ENCODE measurements at regions not wholly inside any gene's neighbourhood (a gene's known extent, or its start where the extent isn't known, plus 50 kb on each side); places are given as distances from the start of the nearest gene placed in this dataset.

DNA sequence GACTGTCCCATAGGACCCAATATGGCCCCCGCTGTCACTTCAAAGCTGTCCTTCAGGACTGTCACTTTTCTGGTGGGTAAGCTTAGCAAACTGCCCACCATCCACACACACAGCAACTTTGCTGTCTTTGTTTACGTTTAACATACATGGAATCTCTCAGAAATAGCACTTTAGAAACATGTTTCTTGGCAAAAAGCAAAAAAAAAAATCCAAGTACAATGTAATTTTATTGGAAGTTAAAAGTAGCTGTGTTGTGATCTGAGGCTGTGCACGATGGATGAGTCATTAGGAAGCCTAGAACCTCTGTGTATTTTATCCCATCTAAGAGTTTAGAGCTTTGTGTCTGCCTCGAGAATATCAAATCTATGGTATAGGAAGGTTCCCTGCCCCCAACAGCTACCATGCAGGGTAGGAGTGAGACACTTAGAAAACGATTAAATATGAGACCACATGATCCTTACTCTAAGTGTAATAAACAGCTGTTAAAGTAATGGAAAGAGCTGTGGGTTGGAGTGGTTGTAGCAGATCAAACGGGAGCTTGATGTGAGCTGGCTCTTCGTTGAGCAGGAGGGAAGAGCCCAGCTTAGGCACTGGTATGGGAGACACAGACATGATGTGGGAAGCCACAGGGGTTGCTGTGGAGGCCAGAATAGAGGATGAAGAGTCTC, 119.5 kb downstream of the PLEKHG1 start:
- TF ChIP-seq POU2F2 (IDR thresholded peaks at IDR 0.05; ENCODE audit: borderline replicate concordance, low read depth, low read length) (no peak), ATF2 (IDR thresholded peaks at IDR 0.05; ENCODE audit: low read length) (no peak), SREBF2 (IDR thresholded peaks at IDR 0.05; ENCODE audit: low read length) (no peak), NKRF (conservative IDR thresholded peaks at IDR 0.05) (no peak), ZBTB33 (IDR thresholded peaks at IDR 0.05) (no peak)
- TF ChIP-seq, protein P1, sequence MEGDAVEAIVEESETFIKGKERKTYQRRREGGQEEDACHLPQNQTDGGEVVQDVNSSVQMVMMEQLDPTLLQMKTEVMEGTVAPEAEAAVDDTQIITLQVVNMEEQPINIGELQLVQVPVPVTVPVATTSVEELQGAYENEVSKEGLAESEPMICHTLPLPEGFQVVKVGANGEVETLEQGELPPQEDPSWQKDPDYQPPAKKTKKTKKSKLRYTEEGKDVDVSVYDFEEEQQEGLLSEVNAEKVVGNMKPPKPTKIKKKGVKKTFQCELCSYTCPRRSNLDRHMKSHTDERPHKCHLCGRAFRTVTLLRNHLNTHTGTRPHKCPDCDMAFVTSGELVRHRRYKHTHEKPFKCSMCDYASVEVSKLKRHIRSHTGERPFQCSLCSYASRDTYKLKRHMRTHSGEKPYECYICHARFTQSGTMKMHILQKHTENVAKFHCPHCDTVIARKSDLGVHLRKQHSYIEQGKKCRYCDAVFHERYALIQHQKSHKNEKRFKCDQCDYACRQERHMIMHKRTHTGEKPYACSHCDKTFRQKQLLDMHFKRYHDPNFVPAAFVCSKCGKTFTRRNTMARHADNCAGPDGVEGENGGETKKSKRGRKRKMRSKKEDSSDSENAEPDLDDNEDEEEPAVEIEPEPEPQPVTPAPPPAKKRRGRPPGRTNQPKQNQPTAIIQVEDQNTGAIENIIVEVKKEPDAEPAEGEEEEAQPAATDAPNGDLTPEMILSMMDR (IDR thresholded peaks at IDR 0.05 in 2 of 3, conservative IDR thresholded peaks at IDR 0.05 in 1 of 3; ENCODE audit: control insufficient read depth in 2 of 3, extremely low read depth in 1 of 3, insufficient read depth in 1 of 3, low read depth in 3 of 3, low read length in 3 of 3): no peak
- TF ChIP-seq, protein P2, sequence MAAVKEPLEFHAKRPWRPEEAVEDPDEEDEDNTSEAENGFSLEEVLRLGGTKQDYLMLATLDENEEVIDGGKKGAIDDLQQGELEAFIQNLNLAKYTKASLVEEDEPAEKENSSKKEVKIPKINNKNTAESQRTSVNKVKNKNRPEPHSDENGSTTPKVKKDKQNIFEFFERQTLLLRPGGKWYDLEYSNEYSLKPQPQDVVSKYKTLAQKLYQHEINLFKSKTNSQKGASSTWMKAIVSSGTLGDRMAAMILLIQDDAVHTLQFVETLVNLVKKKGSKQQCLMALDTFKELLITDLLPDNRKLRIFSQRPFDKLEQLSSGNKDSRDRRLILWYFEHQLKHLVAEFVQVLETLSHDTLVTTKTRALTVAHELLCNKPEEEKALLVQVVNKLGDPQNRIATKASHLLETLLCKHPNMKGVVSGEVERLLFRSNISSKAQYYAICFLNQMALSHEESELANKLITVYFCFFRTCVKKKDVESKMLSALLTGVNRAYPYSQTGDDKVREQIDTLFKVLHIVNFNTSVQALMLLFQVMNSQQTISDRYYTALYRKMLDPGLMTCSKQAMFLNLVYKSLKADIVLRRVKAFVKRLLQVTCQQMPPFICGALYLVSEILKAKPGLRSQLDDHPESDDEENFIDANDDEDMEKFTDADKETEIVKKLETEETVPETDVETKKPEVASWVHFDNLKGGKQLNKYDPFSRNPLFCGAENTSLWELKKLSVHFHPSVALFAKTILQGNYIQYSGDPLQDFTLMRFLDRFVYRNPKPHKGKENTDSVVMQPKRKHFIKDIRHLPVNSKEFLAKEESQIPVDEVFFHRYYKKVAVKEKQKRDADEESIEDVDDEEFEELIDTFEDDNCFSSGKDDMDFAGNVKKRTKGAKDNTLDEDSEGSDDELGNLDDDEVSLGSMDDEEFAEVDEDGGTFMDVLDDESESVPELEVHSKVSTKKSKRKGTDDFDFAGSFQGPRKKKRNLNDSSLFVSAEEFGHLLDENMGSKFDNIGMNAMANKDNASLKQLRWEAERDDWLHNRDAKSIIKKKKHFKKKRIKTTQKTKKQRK (IDR thresholded peaks at IDR 0.05; ENCODE audit: low read depth, low read length): no peak
- TF ChIP-seq, protein P3, sequence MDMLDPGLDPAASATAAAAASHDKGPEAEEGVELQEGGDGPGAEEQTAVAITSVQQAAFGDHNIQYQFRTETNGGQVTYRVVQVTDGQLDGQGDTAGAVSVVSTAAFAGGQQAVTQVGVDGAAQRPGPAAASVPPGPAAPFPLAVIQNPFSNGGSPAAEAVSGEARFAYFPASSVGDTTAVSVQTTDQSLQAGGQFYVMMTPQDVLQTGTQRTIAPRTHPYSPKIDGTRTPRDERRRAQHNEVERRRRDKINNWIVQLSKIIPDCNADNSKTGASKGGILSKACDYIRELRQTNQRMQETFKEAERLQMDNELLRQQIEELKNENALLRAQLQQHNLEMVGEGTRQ (IDR thresholded peaks at IDR 0.05; ENCODE audit: borderline replicate concordance, low read depth, low read length): no peak

Data from GM12878 (cell line).